H4 (cell line): ENCODE measurements at regions not wholly inside any gene's neighbourhood (a gene's known extent, or its start where the extent isn't known, plus 50 kb on each side); places are given as distances from the start of the nearest gene placed in this dataset.
"Not testable (repeated sequence)": the region's sequence is repeated elsewhere in the genome, so short reads cannot be mapped to it uniquely, and the experiment has no call there.

ENCODE experiments used
- DNase-seq: peaks from one replicate; pipeline ENCODE4 v3.0.0-alpha.2; 2015; ENCODE audit warnings: low spot score

- DNase-seq = no peak
Observed at GRCh38 chr6:14290772-14291330, 173.3 kb downstream of the CD83 start.

- no peak for DNase-seq
Observed at GRCh38 chr6:14291331-14291730, 173.8 kb downstream of the CD83 start.

- no peak for DNase-seq
Observed at GRCh38 chr6:14292119-14292518, 174.5 kb downstream of the CD83 start.

GRCh38 chr6:14294270-14294951, 176.8 kb downstream of the CD83 start:
- DNase-seq = no peak

GRCh38 chr6:14296698-14297097, 179.1 kb downstream of the CD83 start:
- DNase-seq = not testable (repeated sequence)

GRCh38 chr6:14297118-14297517, 179.5 kb downstream of the CD83 start:
- not testable (repeated sequence) for DNase-seq

GRCh38 chr6:14300189-14300588, 182.6 kb downstream of the CD83 start:
- not testable (repeated sequence) for DNase-seq

GRCh38 chr6:14300721-14301120, 183.1 kb downstream of the CD83 start:
- DNase-seq = not testable (repeated sequence)

- not testable (repeated sequence) for DNase-seq
Observed at GRCh38 chr6:14301477-14301876, 183.9 kb downstream of the CD83 start.

GRCh38 chr6:14305131-14305530, 187.6 kb downstream of the CD83 start:
- no peak for DNase-seq

GRCh38 chr6:14305624-14306023, 188.1 kb downstream of the CD83 start:
- no peak for DNase-seq

- no peak for DNase-seq
Observed at GRCh38 chr6:14306151-14306906, 188.8 kb downstream of the CD83 start.

GRCh38 chr6:14309516-14309915, 191.9 kb downstream of the CD83 start:
- no peak for DNase-seq

- no peak for DNase-seq
Observed at GRCh38 chr6:14309951-14310445, 192.4 kb downstream of the CD83 start.

GRCh38 chr6:14310960-14311359, 193.4 kb downstream of the CD83 start:
- no peak for DNase-seq

GRCh38 chr6:14312587-14312986, 195.0 kb downstream of the CD83 start:
- no peak for DNase-seq

GRCh38 chr6:14313248-14313647, 195.7 kb downstream of the CD83 start:
- no peak for DNase-seq

- no peak for DNase-seq
Observed at GRCh38 chr6:14315353-14315752, 197.8 kb downstream of the CD83 start.

GRCh38 chr6:14316651-14317386, 199.2 kb downstream of the CD83 start:
- DNase-seq = no peak

GRCh38 chr6:14317387-14317970, 199.9 kb downstream of the CD83 start:
- DNase-seq = no peak

- no peak for DNase-seq
Observed at GRCh38 chr6:14320332-14320731, 202.8 kb downstream of the CD83 start.
